Left lung (tissue), 4 donors: ENCODE measurements at regions not wholly inside any gene's neighbourhood (a gene's known extent, or its start where the extent isn't known, plus 50 kb on each side); places are given as distances from the start of the nearest gene placed in this dataset.

Experiments
- ATAC-seq: fragments of 200-7000 bp; cut with Tn5 transposase; one replicate; pipeline ENCODE4 v1.9.1; 2020; ENCODE audit warnings: moderate library complexity
- DNase-seq, 4 donors: peaks; one replicate each; pipeline ENCODE4 v3.0.0-alpha.2; 2013 to 2020
- H3K27ac ChIP-seq, 2 donors: fragments of 200-600 bp; sonication (generic) in 1 of 2; one replicate each; pipeline versions ENCODE4 v1.5.0 to v1.8.0; 2020 to 2021
- H3K27me3 ChIP-seq, 2 donors: fragments of 200-600 bp; sonication (generic) in 1 of 2; one replicate each; pipeline versions ENCODE4 v1.5.0 to v1.8.0; 2020 to 2021
- H3K36me3 ChIP-seq, 2 donors: fragments of 200-600 bp; sonication (generic) in 1 of 2; one replicate each; pipeline versions ENCODE4 v1.5.0 to v1.8.0; 2020 to 2021
- H3K4me1 ChIP-seq, 2 donors: fragments of 200-600 bp; one replicate each; pipeline ENCODE4 v1.8.0; 2021
- H3K4me3 ChIP-seq, 2 donors: fragments of 200-600 bp; sonication (generic) in 1 of 2; one replicate each; pipeline versions ENCODE4 v1.5.0 to v1.8.0; 2020 to 2021; ENCODE audit warnings: mild to moderate bottlenecking in 1 of 2
- H3K9me3 ChIP-seq, 2 donors: fragments of 200-600 bp; sonication (generic) in 1 of 2; one replicate each; pipeline versions ENCODE4 v1.5.0 to v1.8.0; 2020 to 2021
- intact Hi-C, 2 donors: fragments of 100-400 bp; cut with DNase I; formaldehyde crosslinking; loops; one replicate each; pipeline versions ENCODE4 v1.11.2 to v1.14.2; 2022
- TF ChIP-seq, protein P1 (sequence below), 2 donors: fragments of 200-600 bp; sonication (generic) in 1 of 2; IDR thresholded peaks; one replicate each; pipeline versions ENCODE4 v1.5.0 to v1.8.0; 2021; ENCODE audit warnings: antibody characterized with exemption in 2 of 2
- donor health status: DM: no; HTN: yes; CAD: no.
- donor health status: DM: no; HTN: no; CAD: no.

DNA sequence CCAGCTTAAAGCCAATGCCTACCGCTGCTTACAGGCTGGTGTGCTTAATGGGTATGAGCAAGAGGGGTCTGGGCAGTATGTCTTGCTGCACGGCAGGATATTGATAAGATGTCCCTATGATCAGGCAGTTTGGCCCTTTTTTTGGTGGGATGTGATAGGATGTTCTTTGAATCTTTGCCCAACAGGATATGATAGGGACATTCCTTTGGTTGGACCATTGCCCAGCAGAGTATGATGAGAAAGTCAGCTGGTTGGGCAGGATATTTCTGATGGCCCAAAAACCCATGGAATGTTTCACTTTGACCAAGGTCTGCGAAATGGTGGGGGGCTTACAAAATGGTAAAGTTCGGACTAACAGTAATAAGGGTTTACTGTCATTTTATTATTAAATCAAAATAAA lies 1060.6 kb downstream of the STIM2 start:
- no peak overlapping the region for H3K27ac ChIP-seq
- peaks cover 0 to 3% of the 10 kb centered on the region in 2 donors for H3K4me1 ChIP-seq
- no peaks in the 10 kb centered on the region for H3K27me3 ChIP-seq
- H3K4me3 ChIP-seq = no peak overlapping the region
- DNase-seq = no peak
- H3K36me3 ChIP-seq = no peaks in the 10 kb centered on the region
- peaks cover 0 to 3% of the 10 kb centered on the region in 2 donors for H3K9me3 ChIP-seq
- TF ChIP-seq, protein P1, sequence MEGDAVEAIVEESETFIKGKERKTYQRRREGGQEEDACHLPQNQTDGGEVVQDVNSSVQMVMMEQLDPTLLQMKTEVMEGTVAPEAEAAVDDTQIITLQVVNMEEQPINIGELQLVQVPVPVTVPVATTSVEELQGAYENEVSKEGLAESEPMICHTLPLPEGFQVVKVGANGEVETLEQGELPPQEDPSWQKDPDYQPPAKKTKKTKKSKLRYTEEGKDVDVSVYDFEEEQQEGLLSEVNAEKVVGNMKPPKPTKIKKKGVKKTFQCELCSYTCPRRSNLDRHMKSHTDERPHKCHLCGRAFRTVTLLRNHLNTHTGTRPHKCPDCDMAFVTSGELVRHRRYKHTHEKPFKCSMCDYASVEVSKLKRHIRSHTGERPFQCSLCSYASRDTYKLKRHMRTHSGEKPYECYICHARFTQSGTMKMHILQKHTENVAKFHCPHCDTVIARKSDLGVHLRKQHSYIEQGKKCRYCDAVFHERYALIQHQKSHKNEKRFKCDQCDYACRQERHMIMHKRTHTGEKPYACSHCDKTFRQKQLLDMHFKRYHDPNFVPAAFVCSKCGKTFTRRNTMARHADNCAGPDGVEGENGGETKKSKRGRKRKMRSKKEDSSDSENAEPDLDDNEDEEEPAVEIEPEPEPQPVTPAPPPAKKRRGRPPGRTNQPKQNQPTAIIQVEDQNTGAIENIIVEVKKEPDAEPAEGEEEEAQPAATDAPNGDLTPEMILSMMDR (IDR thresholded peaks at IDR 0.05) = no peak
- intact Hi-C loops = no loop called here
- no peak for ATAC-seq

DNA sequence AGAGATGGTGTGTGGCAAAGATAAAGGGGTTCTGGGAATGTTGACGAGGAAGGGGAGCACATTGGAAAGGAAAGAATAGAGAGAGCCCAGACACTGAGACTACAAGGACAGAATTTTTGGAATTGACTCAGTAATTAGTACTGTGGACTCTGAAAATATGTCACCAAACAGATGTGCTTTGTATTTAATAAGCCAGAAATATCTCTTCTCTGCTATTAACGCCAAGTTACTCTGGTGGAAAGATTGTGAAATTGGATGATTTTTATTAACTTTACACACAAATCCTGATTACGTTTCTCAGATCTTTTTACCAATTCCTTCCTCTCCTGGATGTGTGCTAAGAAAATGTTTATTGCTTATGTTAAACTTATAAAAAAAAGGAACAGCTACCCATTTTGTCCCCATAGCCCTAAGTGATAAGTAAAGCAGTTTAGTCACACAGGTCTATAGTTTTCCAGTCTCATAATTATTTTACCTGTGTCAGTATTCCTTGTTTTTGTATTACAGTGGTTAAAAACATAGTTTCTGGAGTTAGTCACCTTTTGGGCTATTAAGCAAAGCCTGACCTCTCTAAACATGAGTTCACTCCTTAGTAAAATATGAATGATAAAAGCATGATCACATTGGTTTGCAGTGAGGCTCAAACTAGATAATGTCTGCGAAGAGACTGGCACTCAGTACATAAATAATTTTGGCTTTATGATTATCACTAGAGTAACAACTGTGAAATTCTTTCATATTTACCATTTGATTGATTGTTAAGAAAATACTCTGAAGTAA lies 1068.3 kb downstream of the STIM2 start:
- Histone ChIP-seq H3K9me3 (no peaks in the 10 kb centered on the region), H3K36me3 (no peaks in the 10 kb centered on the region), H3K4me3 (no peak overlapping the region), H3K27me3 (no peaks in the 10 kb centered on the region), H3K27ac (no peak overlapping the region), H3K4me1 (no peaks in the 10 kb centered on the region)
- TF ChIP-seq, protein P1 (IDR thresholded peaks at IDR 0.05) = no peak
- intact Hi-C loops = no loop called here
- ATAC-seq (no peak), DNase-seq (peak in 2 of 4 donors; percentile 28 to 30)

DNA sequence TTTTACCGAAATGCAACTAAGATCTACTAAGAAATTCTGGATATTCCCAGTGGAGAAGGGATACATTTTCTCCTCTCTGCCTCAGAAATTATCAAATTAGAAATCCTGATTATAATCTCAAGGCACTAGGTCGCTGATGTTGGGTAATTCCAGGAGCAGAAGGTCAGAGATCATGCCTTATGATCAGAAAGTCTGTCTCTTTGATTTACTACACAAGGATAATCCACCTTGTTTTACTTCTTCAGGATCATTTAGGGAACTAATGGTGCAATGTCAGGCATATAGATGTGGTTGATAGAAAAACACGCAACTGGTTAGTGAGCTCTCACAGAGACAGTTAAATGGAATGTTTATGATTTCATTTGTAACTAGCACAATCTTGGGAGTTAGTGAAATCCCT lies 1069.7 kb downstream of the STIM2 start:
- TF ChIP-seq, protein P1 (IDR thresholded peaks at IDR 0.05) = no peak
- ATAC-seq = no peak
- H3K4me3 ChIP-seq = no peak overlapping the region
- no peak overlapping the region for H3K27ac ChIP-seq
- no peaks in the 10 kb centered on the region for H3K36me3 ChIP-seq
- intact Hi-C loops = no loop called here
- H3K4me1 ChIP-seq = no peaks in the 10 kb centered on the region
- no peaks in the 10 kb centered on the region for H3K9me3 ChIP-seq
- no peaks in the 10 kb centered on the region for H3K27me3 ChIP-seq
- DNase-seq = no peak

DNA sequence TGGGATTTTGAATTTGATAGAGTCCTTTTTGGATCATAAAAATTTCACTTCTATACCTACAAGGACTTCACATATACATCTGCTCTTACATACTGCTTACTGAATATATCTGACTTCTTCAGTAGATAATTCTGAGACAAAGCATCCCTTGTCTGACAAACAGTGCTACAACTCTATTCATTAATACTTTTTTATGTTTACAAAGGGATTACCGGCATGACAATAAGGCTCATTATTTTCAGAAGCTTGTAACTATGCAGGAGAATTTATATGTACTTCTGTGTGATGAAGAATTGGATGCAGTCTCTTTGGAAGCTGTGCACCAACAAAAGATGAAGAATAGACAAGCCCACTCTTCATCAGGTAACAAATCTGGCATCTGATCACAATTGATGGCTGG lies 1070.3 kb downstream of the STIM2 start:
- no peak overlapping the region for H3K4me3 ChIP-seq
- H3K27ac ChIP-seq = no peak overlapping the region
- no peaks in the 10 kb centered on the region for H3K4me1 ChIP-seq
- intact Hi-C loops = no loop called here
- TF ChIP-seq, protein P1 (IDR thresholded peaks at IDR 0.05) = no peak
- H3K36me3 ChIP-seq = no peaks in the 10 kb centered on the region
- no peak for DNase-seq
- no peak for ATAC-seq
- no peaks in the 10 kb centered on the region for H3K9me3 ChIP-seq
- no peaks in the 10 kb centered on the region for H3K27me3 ChIP-seq

DNA sequence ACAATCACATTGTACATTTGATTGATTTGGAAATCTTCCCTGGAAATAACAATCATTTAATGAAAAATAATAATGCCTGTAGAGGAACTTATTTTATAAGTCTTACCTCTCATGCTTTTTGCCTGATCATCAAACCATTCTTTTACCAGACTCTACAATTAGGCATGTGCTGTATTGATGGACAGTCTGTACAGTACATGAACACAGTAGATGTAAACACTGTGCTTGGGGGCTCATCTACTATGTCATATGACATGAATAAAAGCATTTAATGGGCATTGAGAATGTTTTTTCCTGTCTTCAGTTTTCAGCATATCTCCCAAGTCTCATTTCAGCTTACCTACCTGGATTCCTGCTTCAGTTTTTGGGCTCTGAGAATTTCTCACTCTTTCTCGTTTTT lies 1070.9 kb downstream of the STIM2 start:
- DNase-seq (no peak), ATAC-seq (no peak)
- Histone ChIP-seq H3K36me3 (no peaks in the 10 kb centered on the region), H3K27ac (no peak overlapping the region), H3K4me3 (no peak overlapping the region), H3K9me3 (no peaks in the 10 kb centered on the region), H3K27me3 (no peaks in the 10 kb centered on the region), H3K4me1 (no peaks in the 10 kb centered on the region)
- intact Hi-C loops = no loop called here
- TF ChIP-seq, protein P1 (IDR thresholded peaks at IDR 0.05) = no peak
